ENCODE measurements at regions not wholly inside any gene's neighbourhood (a gene's known extent, or its start where the extent isn't known, plus 50 kb on each side); places are given as distances from the start of the nearest gene placed in this dataset.

- no peak for TF ChIP-seq CTCF (conservative IDR thresholded peaks at IDR 0.05)
- no peak overlapping the region for H3K27ac ChIP-seq
These were observed 1188.0 kb upstream of the CDH9 start for GRCh38 chr5:28226407-28226806.

- H3K27ac ChIP-seq = no peak overlapping the region
- no peak for TF ChIP-seq CTCF (conservative IDR thresholded peaks at IDR 0.05)
These were observed 1181.2 kb upstream of the CDH9 start for GRCh38 chr5:28219539-28219938.

- no peak overlapping the region for H3K27ac ChIP-seq
- no peak for TF ChIP-seq CTCF (conservative IDR thresholded peaks at IDR 0.05)
These were observed 1179.3 kb upstream of the CDH9 start for GRCh38 chr5:28217695-28218094.

- no peak for TF ChIP-seq CTCF (conservative IDR thresholded peaks at IDR 0.05)
- 0 out of 2 replicates have a peak overlapping the region, but pooled peaks have one; percentile 63 for H3K27ac ChIP-seq
These were observed 1178.6 kb upstream of the CDH9 start for GRCh38 chr5:28216939-28217360.

GRCh38 chr5:28215091-28215490 lies 1176.7 kb upstream of the CDH9 start:
- peak overlapping the region; percentile 63 for H3K27ac ChIP-seq
- TF ChIP-seq CTCF (conservative IDR thresholded peaks at IDR 0.05) = no peak

GRCh38 chr5:28214292-28214691 lies 1175.9 kb upstream of the CDH9 start:
- peak overlapping the region; percentile 63 for H3K27ac ChIP-seq
- TF ChIP-seq CTCF (conservative IDR thresholded peaks at IDR 0.05) = no peak

GRCh38 chr5:28208356-28208755 lies 1170.0 kb upstream of the CDH9 start:
- TF ChIP-seq CTCF (conservative IDR thresholded peaks at IDR 0.05) = no peak
- no peak overlapping the region for H3K27ac ChIP-seq

GRCh38 chr5:28190011-28190410 lies 1151.6 kb upstream of the CDH9 start:
- no peak overlapping the region; the same call in 1 of the 2 replicates for H3K27ac ChIP-seq
- no peak for TF ChIP-seq CTCF (conservative IDR thresholded peaks at IDR 0.05)

All from VCaP (cell line).